GM10266 (cell line): ENCODE measurements at regions not wholly inside any gene's neighbourhood (a gene's known extent, or its start where the extent isn't known, plus 50 kb on each side); places are given as distances from the start of the nearest gene placed in this dataset.

ENCODE experiments used
- DNase-seq: peaks from one replicate; pipeline ENCODE4 v3.0.0; 2012; ENCODE audit errors: extremely low spot score
- CTCF ChIP-seq: IDR thresholded peaks from 2 replicates; pipeline ENCODE4 v1.5.1; 2012; ENCODE audit warnings: mild to moderate bottlenecking, low read depth; ENCODE audit not compliant: control insufficient read depth, insufficient read depth; ENCODE audit errors: missing control alignments

GRCh38 chr14:101472518-101472849 lies 88.8 kb upstream of the DIO3 start:
- DNase-seq: no peak
- no peak for TF ChIP-seq CTCF

GRCh38 chr14:101473045-101473729 lies 88.1 kb upstream of the DIO3 start:
- no peak for DNase-seq

GRCh38 chr14:101473795-101474562 lies 87.3 kb upstream of the DIO3 start:
- no peak for TF ChIP-seq CTCF
- no peak for DNase-seq

More at GRCh38 chr14:101473045-101473729, 88.1 kb upstream of the DIO3 start:
- TF ChIP-seq CTCF: no peak

- no peak for TF ChIP-seq CTCF
- DNase-seq: no peak
These were observed 86.5 kb upstream of the DIO3 start for GRCh38 chr14:101474563-101475455.

- DNase-seq: no peak
- TF ChIP-seq CTCF: no peak
These were observed 85.6 kb upstream of the DIO3 start for GRCh38 chr14:101475456-101476257.

GRCh38 chr14:101476258-101476915 lies 84.9 kb upstream of the DIO3 start:
- no peak for TF ChIP-seq CTCF
- DNase-seq: no peak
